ENCODE measurements at regions not wholly inside any gene's neighbourhood (a gene's known extent, or its start where the extent isn't known, plus 50 kb on each side); places are given as distances from the start of the nearest gene placed in this dataset.

- no peak for TF ChIP-seq CTCF (IDR thresholded peaks at IDR 0.05)
- no peak for TF ChIP-seq EZH2 (IDR thresholded peaks at IDR 0.05; ENCODE audit: borderline replicate concordance, insufficient read depth, low read depth, low read length, poor library complexity, severe bottlenecking)
These were observed 343.8 kb downstream of the RPS6KC1 start for GRCh38 chr1:213394837-213395236.

Measured in B cell (primary cell).